ENCODE measurements at regions not wholly inside any gene's neighbourhood (a gene's known extent, or its start where the extent isn't known, plus 50 kb on each side); places are given as distances from the start of the nearest gene placed in this dataset.

GRCh38 chrY:19290925-19291324, 453.6 kb downstream of the KDM5D start:
- H3K4me1 ChIP-seq: no peaks in the 10 kb centered on the region
- no peaks in the 10 kb centered on the region for H3K27me3 ChIP-seq
- H3K27ac ChIP-seq: no peak overlapping the region
- TF ChIP-seq POLR2A (IDR thresholded peaks at IDR 0.05) (no peak), CTCF (IDR thresholded peaks at IDR 0.05) (no peak)
- no peaks in the 10 kb centered on the region for H3K36me3 ChIP-seq
- no peaks in the 10 kb centered on the region for H3K9me3 ChIP-seq
- no peak for DNase-seq
- no peak overlapping the region for H3K4me3 ChIP-seq

GRCh38 chrY:19274076-19274475, 470.4 kb downstream of the KDM5D start:
- no peak for DNase-seq
- Histone ChIP-seq H3K36me3 (no peaks in the 10 kb centered on the region), H3K27ac (no peak overlapping the region), H3K27me3 (no peaks in the 10 kb centered on the region), H3K9me3 (no peaks in the 10 kb centered on the region), H3K4me3 (no peak overlapping the region), H3K4me1 (no peaks in the 10 kb centered on the region)
- TF ChIP-seq CTCF (IDR thresholded peaks at IDR 0.05): no peak
- no peak for TF ChIP-seq POLR2A (IDR thresholded peaks at IDR 0.05)

GRCh38 chrY:19268331-19268730, 476.2 kb downstream of the KDM5D start:
- Histone ChIP-seq H3K27me3 (no peaks in the 10 kb centered on the region), H3K4me3 (no peak overlapping the region), H3K9me3 (no peaks in the 10 kb centered on the region), H3K27ac (no peak overlapping the region), H3K4me1 (no peaks in the 10 kb centered on the region), H3K36me3 (no peaks in the 10 kb centered on the region)
- no peak for DNase-seq
- no peak for TF ChIP-seq CTCF (IDR thresholded peaks at IDR 0.05)
- TF ChIP-seq POLR2A (IDR thresholded peaks at IDR 0.05): no peak

- H3K4me1 ChIP-seq: no peaks in the 10 kb centered on the region
- no peak for DNase-seq
These were observed 479.1 kb downstream of the KDM5D start for GRCh38 chrY:19265404-19265803.

GRCh38 chrY:19262310-19262709, 482.2 kb downstream of the KDM5D start:
- H3K36me3 ChIP-seq: no peaks in the 10 kb centered on the region
- TF ChIP-seq POLR2A (IDR thresholded peaks at IDR 0.05) (no peak), CTCF (IDR thresholded peaks at IDR 0.05) (no peak)

More at GRCh38 chrY:19265404-19265803, 479.1 kb downstream of the KDM5D start:
- Histone ChIP-seq H3K27me3 (no peaks in the 10 kb centered on the region), H3K36me3 (no peaks in the 10 kb centered on the region), H3K4me3 (no peak overlapping the region), H3K27ac (no peak overlapping the region), H3K9me3 (no peaks in the 10 kb centered on the region)
- TF ChIP-seq CTCF (IDR thresholded peaks at IDR 0.05) (no peak), POLR2A (IDR thresholded peaks at IDR 0.05) (no peak)

More at GRCh38 chrY:19262310-19262709, 482.2 kb downstream of the KDM5D start:
- no peak overlapping the region for H3K4me3 ChIP-seq
- H3K27ac ChIP-seq: no peak overlapping the region
- no peaks in the 10 kb centered on the region for H3K9me3 ChIP-seq
- DNase-seq: no peak
- H3K27me3 ChIP-seq: no peaks in the 10 kb centered on the region
- H3K4me1 ChIP-seq: no peaks in the 10 kb centered on the region
